Gastrocnemius medialis (tissue), 4 donors: ENCODE measurements at regions not wholly inside any gene's neighbourhood (a gene's known extent, or its start where the extent isn't known, plus 50 kb on each side); places are given as distances from the start of the nearest gene placed in this dataset.

Experiments
- CTCF ChIP-seq, 5 experiments: fragments of 450-650 bp in 3 of 5; fragments of 200-600 bp in 2 of 5; sonication (generic) in 2 of 5; IDR thresholded peaks in 4 of 5; conservative IDR thresholded peaks in 1 of 5; 1 replicate in 4 of 5; 2 replicates in 1 of 5; pipeline ENCODE4 v1.5.1; 2016 to 2019; ENCODE audit warnings: antibody characterized with exemption in 5 of 5, mild to moderate bottlenecking in 3 of 5, moderate library complexity in 3 of 5
- POLR2A ChIP-seq, 2 donors: fragments of 450-650 bp; IDR thresholded peaks; one replicate each; pipeline ENCODE4 v1.6.1; 2017; ENCODE audit warnings: antibody characterized with exemption in 2 of 2, mild to moderate bottlenecking in 2 of 2, moderate library complexity in 2 of 2

DNA sequence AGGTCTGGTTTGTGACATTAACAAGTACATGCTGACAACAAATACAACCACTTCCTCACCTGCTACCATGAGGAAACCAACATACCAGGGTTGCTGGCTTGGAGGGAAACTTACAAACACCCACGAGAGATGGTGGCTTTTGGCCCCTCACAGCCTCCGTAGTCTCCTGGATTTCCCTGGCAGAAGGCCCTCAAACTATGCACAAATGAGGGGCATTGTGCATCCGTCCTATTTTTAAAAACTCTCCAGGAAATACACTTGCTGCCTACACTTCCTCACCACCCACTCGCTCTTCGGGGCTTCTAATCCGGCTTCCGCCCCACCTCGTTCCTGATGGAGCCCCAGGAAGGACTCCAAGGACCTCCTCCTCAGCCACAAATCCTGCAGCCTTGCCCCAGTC lies 355.0 kb upstream of the GATB start:
- TF ChIP-seq CTCF (IDR thresholded peaks at IDR 0.05 in 4 of 5, conservative IDR thresholded peaks at IDR 0.05 in 1 of 5) (no peak), POLR2A (IDR thresholded peaks at IDR 0.05) (no peak)
